Endothelial cell of umbilical vein (primary cell): ENCODE measurements at regions not wholly inside any gene's neighbourhood (a gene's known extent, or its start where the extent isn't known, plus 50 kb on each side); places are given as distances from the start of the nearest gene placed in this dataset.

ENCODE experiments used
- BruUV-seq: library from RNA; stranded (reverse); fragments of 400-500 nt; replicated peaks from 2 replicates; lab custom pipeline; 2021; lab: Mats Ljungman, UMichigan
- CTCF ChIA-PET: fragments of 300-600, 350-600 bp; sonication (Branson Sonifier 250); formaldehyde crosslinking; loops from one replicate; lab custom pipeline; 2021; ENCODE audit warnings: antibody characterized with exemption, inconsistent platforms; lab: Charles Lee
- POLR2A ChIA-PET: fragments of 300-600, 350-600 bp; sonication (Branson Sonifier 250); formaldehyde crosslinking; loops from one replicate; lab custom pipeline; 2021; ENCODE audit warnings: antibody characterized with exemption, inconsistent platforms; lab: Charles Lee
- DNase-seq: peaks from one replicate; pipeline ENCODE4 v3.0.0-alpha.2; 2011; ENCODE audit warnings: low read depth, low spot score
- FAIRE-seq: peaks from 2 replicates; lab custom pipeline; 2011; peaks lifted over from hg19 to GRCh38; lab: Jason Lieb, UNC
- H2AFZ ChIP-seq: 2 replicates; pipeline ENCODE4 v1.6.0; 2012; ENCODE audit warnings: low read depth, low read length, control low read depth, inconsistent platforms
- H3K27ac ChIP-seq: 2 replicates; pipeline ENCODE4 v1.5.1; 2011; ENCODE audit warnings: low read depth, mild to moderate bottlenecking, control low read depth, low read length, moderate library complexity; ENCODE audit not compliant: insufficient read depth
- H3K27me3 ChIP-seq, 2 experiments: 2 replicates each; pipeline versions ENCODE4 v1.6.0 to v1.6.1; 2011; ENCODE audit warnings: low read length in 2 of 2, mixed read lengths in 1 of 2; ENCODE audit not compliant: control insufficient read depth in 2 of 2, insufficient read depth in 2 of 2
- H3K36me3 ChIP-seq, 2 experiments: 2 replicates in 1 of 2; 3 replicates in 1 of 2; pipeline ENCODE4 v1.5.1; 2011; ENCODE audit warnings: low read length in 2 of 2, mild to moderate bottlenecking in 1 of 2, moderate library complexity in 1 of 2; ENCODE audit not compliant: control insufficient read depth in 2 of 2, insufficient read depth in 2 of 2; ENCODE audit errors: extremely low read depth in 1 of 2
- H3K4me1 ChIP-seq: 3 replicates; pipeline ENCODE4 v1.5.1; 2011; ENCODE audit warnings: mild to moderate bottlenecking, low read length; ENCODE audit not compliant: control insufficient read depth, insufficient read depth; ENCODE audit errors: extremely low read depth
- H3K4me2 ChIP-seq: 2 replicates; pipeline ENCODE4 v1.6.1; 2011; ENCODE audit warnings: low read length, control low read depth, mixed read lengths; ENCODE audit not compliant: insufficient read depth
- H3K4me3 ChIP-seq, 3 experiments: fragments of 200-600 bp in 1 of 3; sonication (generic), shearing (Covaris generic) in 1 of 3; replicated peaks in 1 of 3; 2 replicates each; pipeline ENCODE4 v1.5.1; 2011 to 2016; ENCODE audit warnings: control low read depth in 3 of 3, low read length in 3 of 3, mild to moderate bottlenecking in 2 of 3, inconsistent platforms in 1 of 3, low read depth in 1 of 3, moderate library complexity in 1 of 3; ENCODE audit not compliant: insufficient read depth in 1 of 3
- H3K79me2 ChIP-seq: 2 replicates; pipeline ENCODE4 v1.6.0; 2012; ENCODE audit warnings: low read length, inconsistent platforms; ENCODE audit not compliant: control insufficient read depth, insufficient read depth
- H3K9ac ChIP-seq: replicated peaks from 2 replicates; pipeline ENCODE3; 2011; ENCODE audit warnings: low read length, control low read depth; ENCODE audit not compliant: insufficient read depth; ENCODE audit errors: extremely low read depth
- H3K9me1 ChIP-seq: replicated peaks from 3 replicates; pipeline ENCODE4 v1.6.0; 2011; ENCODE audit warnings: mild to moderate bottlenecking, low read length; ENCODE audit not compliant: control insufficient read depth, insufficient read depth; ENCODE audit errors: extremely low read depth
- H3K9me3 ChIP-seq: replicated peaks from 2 replicates; pipeline ENCODE4 v1.5.1; 2012; ENCODE audit warnings: low read length, inconsistent platforms; ENCODE audit not compliant: control insufficient read depth, insufficient read depth
- H4K20me1 ChIP-seq: replicated peaks from 2 replicates; pipeline ENCODE3; 2011; ENCODE audit warnings: mild to moderate bottlenecking, low read length; ENCODE audit not compliant: control insufficient read depth, insufficient read depth; ENCODE audit errors: extremely low read depth
- CTCF ChIP-seq, 2 donors: IDR thresholded peaks; 1 replicate in 1 of 2; 2 replicates in 1 of 2; pipeline ENCODE4 v1.5.1; 2011; ENCODE audit warnings: low read length in 2 of 2, mild to moderate bottlenecking in 2 of 2, moderate library complexity in 2 of 2, control low read depth in 1 of 2, inconsistent platforms in 1 of 2, low read depth in 1 of 2; ENCODE audit not compliant: insufficient read depth in 1 of 2; ENCODE audit errors: extremely low read depth in 1 of 2
- EZH2 ChIP-seq: IDR thresholded peaks from 2 replicates; pipeline ENCODE4 v1.6.1; 2012; ENCODE audit warnings: borderline replicate concordance, low read depth, mild to moderate bottlenecking, moderate library complexity, low read length, inconsistent platforms; ENCODE audit not compliant: severe bottlenecking
- FOS ChIP-seq: IDR thresholded peaks from 2 replicates; pipeline ENCODE4 v1.6.1; 2011; ENCODE audit warnings: mild to moderate bottlenecking, low read length, moderate library complexity, borderline replicate concordance; ENCODE audit not compliant: insufficient read depth
- GATA2 ChIP-seq: IDR thresholded peaks from 2 replicates; pipeline ENCODE4 v1.7.0; 2011; ENCODE audit warnings: low read depth, mild to moderate bottlenecking, moderate library complexity, mixed read lengths, low read length; ENCODE audit not compliant: insufficient read length, insufficient read depth
- JUN ChIP-seq: IDR thresholded peaks from 2 replicates; pipeline ENCODE4 v1.6.1; 2011; ENCODE audit warnings: borderline replicate concordance, low read depth; ENCODE audit not compliant: insufficient read length, insufficient read depth
- MAX ChIP-seq: IDR thresholded peaks from 2 replicates; pipeline ENCODE4 v1.6.1; 2011; ENCODE audit not compliant: insufficient read depth, insufficient read length
- POLR2AphosphoS5 ChIP-seq: IDR thresholded peaks from 2 replicates; pipeline ENCODE4 v1.6.1; 2012; ENCODE audit warnings: low read depth, mild to moderate bottlenecking, control low read depth, low read length, moderate library complexity; ENCODE audit not compliant: insufficient read depth
- dilution Hi-C: fragments of 300-500 bp; cut with MboI; formaldehyde crosslinking; loops from one replicate; pipeline ENCODE4 v1.15.0; 2019; ENCODE audit warnings: low sequenced_read_pairs; ENCODE audit not compliant: extremely low pct_ligation_motif_present
- intact Hi-C: fragments of 100-400 bp; cut with micrococcal nuclease; formaldehyde crosslinking; loops from one replicate; pipeline ENCODE4 v1.10.0; 2022

GRCh38 chrX:43552703-43553102 lies 103.4 kb upstream of the MAOA start:
- POLR2A ChIA-PET = no interaction called here
- BruUV-seq = no TSS peak
- H3K9me3 ChIP-seq = no peaks in the 10 kb centered on the region
- CTCF ChIA-PET = no interaction called here
- FAIRE-seq = no peak
- dilution Hi-C loops = no loop called here
- H3K4me2 ChIP-seq = no peak overlapping the region
- no peaks in the 10 kb centered on the region for H3K27me3 ChIP-seq
- no peak overlapping the region for H3K4me3 ChIP-seq
- no peak for TF ChIP-seq MAX
- TF ChIP-seq EZH2 = no peak
- TF ChIP-seq CTCF (IDR thresholded peaks at IDR 0.05; ENCODE audit: extremely low read depth in 1 of 2, insufficient read depth in 1 of 2, low read depth in 1 of 2, low read length in 2 of 2) = no peak
- TF ChIP-seq JUN = no peak
- no peak for TF ChIP-seq FOS
- TF ChIP-seq POLR2AphosphoS5 = no peak
- TF ChIP-seq GATA2 = no peak
- H3K27ac ChIP-seq = no peak overlapping the region
- H3K9ac ChIP-seq = no peak overlapping the region
- DNase-seq = no peak
- H2AFZ ChIP-seq = no peak overlapping the region
- H3K9me1 ChIP-seq = no peaks in the 10 kb centered on the region
- intact Hi-C loops = no loop called here
- no peaks in the 10 kb centered on the region for H3K4me1 ChIP-seq
- no peaks in the 10 kb centered on the region for H4K20me1 ChIP-seq
- no peaks in the 10 kb centered on the region for H3K79me2 ChIP-seq
- no peaks in the 10 kb centered on the region for H3K36me3 ChIP-seq
